A549 (cell line): ENCODE measurements at regions not wholly inside any gene's neighbourhood (a gene's known extent, or its start where the extent isn't known, plus 50 kb on each side); places are given as distances from the start of the nearest gene placed in this dataset.

Experiments
- CHD2 ChIP-seq: fragments of 150-350 bp; IDR thresholded peaks from 2 replicates; pipeline ENCODE4 v1.6.1; 2014; ENCODE audit warnings: low read length; ENCODE audit not compliant: partially characterized antibody
- CTCF ChIP-seq: fragments of >200 bp; sonication (Bioruptor Twin); formaldehyde crosslinking; IDR thresholded peaks from 3 replicates; pipeline ENCODE4 v1.5.1; 2016
- EP300 ChIP-seq, 2 experiments: fragments of >200 bp; sonication (Bioruptor Twin); formaldehyde crosslinking; IDR thresholded peaks; 2 replicates in 1 of 2; 3 replicates in 1 of 2; pipeline ENCODE4 v1.6.1; 2016 to 2017
- GATA3 ChIP-seq: IDR thresholded peaks from 2 replicates; pipeline ENCODE4 v1.6.1; 2012; ENCODE audit warnings: borderline replicate concordance
- POLR2A ChIP-seq: IDR thresholded peaks from 2 replicates; pipeline ENCODE4 v1.6.1; 2012; ENCODE audit warnings: mild to moderate bottlenecking, low read length
- POLR2AphosphoS2 ChIP-seq: conservative IDR thresholded peaks from 2 replicates; pipeline ENCODE4 v1.6.1; 2012; ENCODE audit warnings: low read length, improper control_type of control experiment, inconsistent platforms
- RNF2 ChIP-seq: fragments of 200-600 bp; sonication (generic); IDR thresholded peaks from 2 replicates; pipeline ENCODE4 v1.6.1; 2016; ENCODE audit warnings: low read depth, mild to moderate bottlenecking, antibody characterized with exemption, moderate library complexity, borderline replicate concordance
- SMC3 ChIP-seq: fragments of >200 bp; sonication (Bioruptor Twin); formaldehyde crosslinking; IDR thresholded peaks from 3 replicates; pipeline ENCODE4 v1.6.1; 2018; ENCODE audit warnings: inconsistent platforms

DNA sequence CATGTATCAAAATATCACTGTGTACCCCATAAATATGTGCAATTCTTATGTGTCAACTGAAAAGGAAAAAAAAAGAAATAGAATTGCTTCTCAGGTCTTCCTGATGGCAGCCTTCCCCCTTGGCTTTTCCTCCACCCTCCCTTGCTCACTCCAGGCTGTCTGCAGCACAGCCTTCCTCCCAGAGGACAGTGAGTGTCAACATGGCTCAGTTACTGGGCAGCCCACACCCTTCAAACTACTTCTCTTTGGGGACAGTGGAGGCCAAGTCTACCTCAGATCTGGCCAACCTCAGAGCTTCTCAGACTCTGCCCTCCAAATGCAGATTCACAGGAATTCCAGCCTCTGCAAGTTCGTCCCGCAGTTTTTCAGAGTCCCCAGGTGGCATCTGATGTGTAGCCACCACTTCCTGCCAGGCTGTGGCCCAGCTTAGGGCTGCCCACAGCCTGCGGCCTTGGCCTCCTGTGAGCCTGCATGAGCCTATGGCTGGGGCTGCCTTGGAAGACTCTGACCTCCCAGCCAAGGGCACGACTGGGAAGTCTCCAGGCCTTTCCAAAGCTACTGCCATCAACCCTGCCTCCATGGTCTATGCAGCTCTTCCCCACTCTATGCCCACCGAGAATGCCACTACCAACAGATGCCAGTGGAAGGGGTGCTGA, 148.0 kb upstream of the PWP1 start:
- no peak for TF ChIP-seq CTCF
- no peak for TF ChIP-seq GATA3
- TF ChIP-seq EP300 (IDR thresholded peaks at IDR 0.05): no peak
- no peak for TF ChIP-seq CHD2
- no peak for TF ChIP-seq POLR2AphosphoS2
- no peak for TF ChIP-seq POLR2A
- TF ChIP-seq RNF2: no peak
- TF ChIP-seq SMC3: no peak
